Neural progenitor cell (in vitro differentiated cells): ENCODE measurements at regions not wholly inside any gene's neighbourhood (a gene's known extent, or its start where the extent isn't known, plus 50 kb on each side); places are given as distances from the start of the nearest gene placed in this dataset.

Experiments
- DNase-seq: peaks from one replicate; pipeline ENCODE4 v3.0.0-alpha.2; 2016; ENCODE audit warnings: low spot score
- H2AFZ ChIP-seq: fragments of 200-600 bp; sonication (generic); replicated peaks from 2 replicates; pipeline ENCODE4 v1.6.1; 2016; ENCODE audit warnings: antibody characterized with exemption
- H3F3A ChIP-seq: fragments of 200-600 bp; sonication (generic); 2 replicates; pipeline ENCODE4 v1.6.1; 2016; ENCODE audit warnings: antibody characterized with exemption, low read depth
- H3K27ac ChIP-seq: fragments of 200-600 bp; sonication (generic); 2 replicates; pipeline ENCODE4 v1.5.1; 2016; ENCODE audit warnings: mild to moderate bottlenecking
- H3K27me3 ChIP-seq: fragments of 200-600 bp; sonication (generic); 2 replicates; pipeline ENCODE4 v1.6.1; 2016; ENCODE audit warnings: mild to moderate bottlenecking, moderate library complexity
- H3K36me3 ChIP-seq: fragments of 200-600 bp; sonication (generic); 2 replicates; pipeline ENCODE4 v1.5.1; 2016
- H3K4me1 ChIP-seq: fragments of 200-600 bp; sonication (generic); 2 replicates; pipeline ENCODE4 v1.6.1; 2016; ENCODE audit warnings: mixed run types
- H3K4me2 ChIP-seq: fragments of 200-600 bp; sonication (generic); 2 replicates; pipeline ENCODE4 v1.6.1; 2016
- H3K4me3 ChIP-seq: fragments of 200-600 bp; sonication (generic); 2 replicates; pipeline ENCODE4 v1.5.1; 2016
- H3K79me2 ChIP-seq: fragments of 200-600 bp; sonication (generic); 2 replicates; pipeline ENCODE4 v1.6.1; 2016; ENCODE audit warnings: low read depth
- H3K9ac ChIP-seq: fragments of 200-600 bp; sonication (generic); 2 replicates; pipeline ENCODE4 v1.6.1; 2016
- H3K9me3 ChIP-seq: fragments of 200-600 bp; sonication (generic); 2 replicates; pipeline ENCODE4 v1.5.1; 2016; ENCODE audit warnings: low read depth
- H4K20me1 ChIP-seq: fragments of 200-600 bp; sonication (generic); 2 replicates; pipeline ENCODE4 v1.6.1; 2016; ENCODE audit warnings: low read depth
- H3K27ac Mint-ChIP-seq: 3 replicates; pipeline ENCODE4 v1.8.0; 2021; ENCODE audit warnings: mixed read lengths
- H3K27me3 Mint-ChIP-seq: 2 replicates; pipeline ENCODE4 v1.8.0; 2022; ENCODE audit warnings: low read depth, mild to moderate bottlenecking, inconsistent platforms, moderate library complexity, mixed read lengths; ENCODE audit not compliant: insufficient read depth
- H3K36me3 Mint-ChIP-seq: 3 replicates; pipeline ENCODE4 v1.8.0; 2021; ENCODE audit warnings: mixed read lengths
- H3K4me1 Mint-ChIP-seq: 3 replicates; pipeline ENCODE4 v1.8.0; 2021; ENCODE audit warnings: mixed read lengths
- H3K4me3 Mint-ChIP-seq: 3 replicates; pipeline ENCODE4 v1.8.0; 2021; ENCODE audit warnings: mild to moderate bottlenecking, moderate library complexity, mixed read lengths
- H3K9me3 Mint-ChIP-seq: 3 replicates; pipeline ENCODE4 v1.8.0; 2020; ENCODE audit warnings: mixed read lengths
- CTCF ChIP-seq: fragments of 200-600 bp; sonication (generic); IDR thresholded peaks from 2 replicates; pipeline ENCODE4 v1.5.1; 2017; ENCODE audit warnings: antibody characterized with exemption, mild to moderate bottlenecking
- EZH2 ChIP-seq: fragments of 200-600 bp; sonication (generic); IDR thresholded peaks from 2 replicates; pipeline ENCODE4 v1.6.1; 2017; ENCODE audit warnings: antibody characterized with exemption, mild to moderate bottlenecking, moderate library complexity
- EZH2phosphoT487 ChIP-seq: fragments of 200-600 bp; sonication (generic); IDR thresholded peaks from 2 replicates; pipeline ENCODE4 v1.6.1; 2017; ENCODE audit warnings: antibody characterized with exemption

GRCh38 chr22:25393121-25393805 lies 171.2 kb upstream of the GRK3 start:
- H2AFZ ChIP-seq: no peak overlapping the region
- no peak for TF ChIP-seq EZH2
- no peak for TF ChIP-seq EZH2phosphoT487
- TF ChIP-seq CTCF: no peak
- H3K9ac ChIP-seq: no peak overlapping the region
- H3K27ac ChIP-seq: no peak overlapping the region
- H3F3A ChIP-seq: no peaks in the 10 kb centered on the region
- no peak overlapping the region for H3K4me2 ChIP-seq
- H3K9me3 Mint-ChIP-seq: no peaks in the 10 kb centered on the region
- no peak overlapping the region for H3K4me3 Mint-ChIP-seq
- no peak for DNase-seq
- peaks cover 17% of the 10 kb centered on the region for H3K4me1 Mint-ChIP-seq
- H4K20me1 ChIP-seq: peaks cover 11% of the 10 kb centered on the region
- H3K36me3 Mint-ChIP-seq: no peaks in the 10 kb centered on the region
- H3K4me3 ChIP-seq: no peak overlapping the region
- H3K27ac Mint-ChIP-seq: no peak overlapping the region
- no peaks in the 10 kb centered on the region for H3K79me2 ChIP-seq
- no peaks in the 10 kb centered on the region for H3K27me3 ChIP-seq
- H3K27me3 Mint-ChIP-seq: peaks cover 11% of the 10 kb centered on the region
- peaks cover 6% of the 10 kb centered on the region for H3K4me1 ChIP-seq
- no peaks in the 10 kb centered on the region for H3K36me3 ChIP-seq
- no peaks in the 10 kb centered on the region for H3K9me3 ChIP-seq

GRCh38 chr22:25395468-25395867 lies 169.0 kb upstream of the GRK3 start:
- Histone ChIP-seq H3K27me3 (no peaks in the 10 kb centered on the region), H3K9me3 (no peaks in the 10 kb centered on the region), H3K4me1 (no peaks in the 10 kb centered on the region), H3K9ac (no peak overlapping the region), H2AFZ (no peak overlapping the region), H3K36me3 (no peaks in the 10 kb centered on the region), H3K79me2 (no peaks in the 10 kb centered on the region), H3K4me2 (no peak overlapping the region), H4K20me1 (peaks cover 4% of the 10 kb centered on the region), H3K4me3 (no peak overlapping the region), H3K27ac (no peak overlapping the region), H3F3A (no peaks in the 10 kb centered on the region)
- H3K4me3 Mint-ChIP-seq: no peak overlapping the region
- no peaks in the 10 kb centered on the region for H3K36me3 Mint-ChIP-seq
- no peak overlapping the region for H3K27ac Mint-ChIP-seq
- H3K9me3 Mint-ChIP-seq: no peaks in the 10 kb centered on the region
- peaks cover 9% of the 10 kb centered on the region for H3K27me3 Mint-ChIP-seq
- no peaks in the 10 kb centered on the region for H3K4me1 Mint-ChIP-seq
- no peak for DNase-seq
- no peak for TF ChIP-seq EZH2
- TF ChIP-seq CTCF: no peak

- peaks cover 9% of the 10 kb centered on the region for H4K20me1 ChIP-seq
- Mint-ChIP-seq H3K4me3 (no peak overlapping the region), H3K27ac (no peak overlapping the region), H3K9me3 (no peaks in the 10 kb centered on the region), H3K27me3 (peaks cover 9% of the 10 kb centered on the region), H3K4me1 (no peaks in the 10 kb centered on the region), H3K36me3 (no peaks in the 10 kb centered on the region)
- no peak overlapping the region for H3K9ac ChIP-seq
- H3K27ac ChIP-seq: no peak overlapping the region
- no peaks in the 10 kb centered on the region for H3K4me1 ChIP-seq
- H3K4me2 ChIP-seq: no peak overlapping the region
- H3K27me3 ChIP-seq: no peaks in the 10 kb centered on the region
- H3K9me3 ChIP-seq: no peaks in the 10 kb centered on the region
- H2AFZ ChIP-seq: no peak overlapping the region
- DNase-seq: no peak
- H3F3A ChIP-seq: no peaks in the 10 kb centered on the region
- TF ChIP-seq EZH2phosphoT487: no peak
- TF ChIP-seq EZH2: no peak
- TF ChIP-seq CTCF: no peak
- no peaks in the 10 kb centered on the region for H3K36me3 ChIP-seq
- H3K4me3 ChIP-seq: no peak overlapping the region
- H3K79me2 ChIP-seq: no peaks in the 10 kb centered on the region
Observed at GRCh38 chr22:25395915-25396314, 168.6 kb upstream of the GRK3 start.
